HEK293T (cell line): ENCODE measurements at regions not wholly inside any gene's neighbourhood (a gene's known extent, or its start where the extent isn't known, plus 50 kb on each side); places are given as distances from the start of the nearest gene placed in this dataset.

Experiments used
- BHLHE40 ChIP-seq: fragments of 450-650 bp; IDR thresholded peaks from 2 replicates; pipeline ENCODE4 v1.6.1; 2016; ENCODE audit warnings: mild to moderate bottlenecking, moderate library complexity, borderline replicate concordance
- CTBP1 ChIP-seq: fragments of 450-650 bp; IDR thresholded peaks from 2 replicates; pipeline ENCODE4 v1.6.1; 2016; ENCODE audit warnings: borderline replicate concordance
- FOXA1 ChIP-seq: fragments of 450-650 bp; IDR thresholded peaks from 2 replicates; pipeline ENCODE4 v1.6.1; 2016; ENCODE audit warnings: mild to moderate bottlenecking
- FOXK2 ChIP-seq: fragments of 450-650 bp; IDR thresholded peaks from 2 replicates; pipeline ENCODE4 v1.6.1; 2016; ENCODE audit warnings: mild to moderate bottlenecking
- NFRKB ChIP-seq: fragments of 450-650 bp; IDR thresholded peaks from 2 replicates; pipeline ENCODE4 v1.6.1; 2016; ENCODE audit warnings: mild to moderate bottlenecking, moderate library complexity
- PKNOX1 ChIP-seq: fragments of 450-650 bp; IDR thresholded peaks from 2 replicates; pipeline ENCODE4 v1.6.1; 2016
- SP1 ChIP-seq: fragments of 450-650 bp; IDR thresholded peaks from 2 replicates; pipeline ENCODE4 v1.6.1; 2017
- SUZ12 ChIP-seq: fragments of 450-650 bp; IDR thresholded peaks from 2 replicates; pipeline ENCODE4 v1.6.1; 2016; ENCODE audit warnings: mild to moderate bottlenecking
- TARDBP ChIP-seq: fragments of 450-650 bp; IDR thresholded peaks from 2 replicates; pipeline ENCODE4 v1.6.1; 2016

- no peak for TF ChIP-seq BHLHE40
- no peak for TF ChIP-seq SP1
- TF ChIP-seq PKNOX1: no peak
- no peak for TF ChIP-seq FOXK2
- no peak for TF ChIP-seq NFRKB
- TF ChIP-seq TARDBP: no peak
- no peak for TF ChIP-seq SUZ12
- no peak for TF ChIP-seq FOXA1
- no peak for TF ChIP-seq CTBP1
Measured at GRCh38 chr7:115680921-115681320, 349.6 kb downstream of the TFEC start.
